ENCODE measurements at regions not wholly inside any gene's neighbourhood (a gene's known extent, or its start where the extent isn't known, plus 50 kb on each side); places are given as distances from the start of the nearest gene placed in this dataset.

DNA sequence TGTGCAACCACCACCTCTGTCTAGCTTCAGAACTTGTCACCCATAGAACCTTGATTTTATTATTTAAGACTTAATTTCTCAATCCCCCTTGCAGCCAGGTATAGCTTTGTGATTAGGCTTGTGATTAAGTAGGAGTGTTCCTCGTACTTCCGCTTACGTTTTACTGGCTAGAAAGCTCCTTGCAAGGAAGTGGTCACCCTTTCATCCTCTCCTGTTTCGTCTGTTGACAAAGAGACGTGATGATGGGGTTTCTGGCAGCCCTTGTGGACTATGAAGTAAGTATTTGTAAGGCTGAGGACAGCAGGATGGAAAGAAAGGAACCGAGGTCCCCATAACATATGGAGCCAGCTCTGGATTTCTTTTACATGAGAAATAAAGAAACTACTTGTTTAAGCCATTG, 86.5 kb upstream of the KDM7A start:
- ChIA-PET POLR2A (no interaction called here), CTCF (no interaction called here)
- Histone ChIP-seq H3K4me3 (ENCODE audit: low read depth in 2 of 2, low read length in 2 of 2) (no peak overlapping the region), H3K27ac (ENCODE audit: low read length) (no peak overlapping the region), H3K36me3 (ENCODE audit: control insufficient read depth, insufficient read depth, low read length) (no peaks in the 10 kb centered on the region), H3K4me1 (ENCODE audit: control insufficient read depth, insufficient read depth, low read length) (no peaks in the 10 kb centered on the region), H3K9me3 (ENCODE audit: control insufficient read depth, insufficient read depth, low read depth, low read length) (no peaks in the 10 kb centered on the region), H3K27me3 (ENCODE audit: control insufficient read depth, insufficient read depth, low read length) (no peaks in the 10 kb centered on the region)
- ATAC-seq (no peak), DNase-seq (ENCODE audit: low read depth, low spot score) (no peak)
- TF ChIP-seq POLR2AphosphoS5 (IDR thresholded peaks at IDR 0.05; ENCODE audit: low read depth, low read length) (no peak), TCF7L2 (IDR thresholded peaks at IDR 0.05; ENCODE audit: low read depth, low read length) (no peak), SIN3A (IDR thresholded peaks at IDR 0.05; ENCODE audit: borderline replicate concordance, insufficient read depth, low read depth, low read length) (no peak)
- TF ChIP-seq, protein P1, sequence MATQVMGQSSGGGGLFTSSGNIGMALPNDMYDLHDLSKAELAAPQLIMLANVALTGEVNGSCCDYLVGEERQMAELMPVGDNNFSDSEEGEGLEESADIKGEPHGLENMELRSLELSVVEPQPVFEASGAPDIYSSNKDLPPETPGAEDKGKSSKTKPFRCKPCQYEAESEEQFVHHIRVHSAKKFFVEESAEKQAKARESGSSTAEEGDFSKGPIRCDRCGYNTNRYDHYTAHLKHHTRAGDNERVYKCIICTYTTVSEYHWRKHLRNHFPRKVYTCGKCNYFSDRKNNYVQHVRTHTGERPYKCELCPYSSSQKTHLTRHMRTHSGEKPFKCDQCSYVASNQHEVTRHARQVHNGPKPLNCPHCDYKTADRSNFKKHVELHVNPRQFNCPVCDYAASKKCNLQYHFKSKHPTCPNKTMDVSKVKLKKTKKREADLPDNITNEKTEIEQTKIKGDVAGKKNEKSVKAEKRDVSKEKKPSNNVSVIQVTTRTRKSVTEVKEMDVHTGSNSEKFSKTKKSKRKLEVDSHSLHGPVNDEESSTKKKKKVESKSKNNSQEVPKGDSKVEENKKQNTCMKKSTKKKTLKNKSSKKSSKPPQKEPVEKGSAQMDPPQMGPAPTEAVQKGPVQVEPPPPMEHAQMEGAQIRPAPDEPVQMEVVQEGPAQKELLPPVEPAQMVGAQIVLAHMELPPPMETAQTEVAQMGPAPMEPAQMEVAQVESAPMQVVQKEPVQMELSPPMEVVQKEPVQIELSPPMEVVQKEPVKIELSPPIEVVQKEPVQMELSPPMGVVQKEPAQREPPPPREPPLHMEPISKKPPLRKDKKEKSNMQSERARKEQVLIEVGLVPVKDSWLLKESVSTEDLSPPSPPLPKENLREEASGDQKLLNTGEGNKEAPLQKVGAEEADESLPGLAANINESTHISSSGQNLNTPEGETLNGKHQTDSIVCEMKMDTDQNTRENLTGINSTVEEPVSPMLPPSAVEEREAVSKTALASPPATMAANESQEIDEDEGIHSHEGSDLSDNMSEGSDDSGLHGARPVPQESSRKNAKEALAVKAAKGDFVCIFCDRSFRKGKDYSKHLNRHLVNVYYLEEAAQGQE (IDR thresholded peaks at IDR 0.05; ENCODE audit: insufficient read depth in 1 of 2, low read depth in 2 of 2, low read length in 1 of 2), result no peak
- TF ChIP-seq, protein P2, sequence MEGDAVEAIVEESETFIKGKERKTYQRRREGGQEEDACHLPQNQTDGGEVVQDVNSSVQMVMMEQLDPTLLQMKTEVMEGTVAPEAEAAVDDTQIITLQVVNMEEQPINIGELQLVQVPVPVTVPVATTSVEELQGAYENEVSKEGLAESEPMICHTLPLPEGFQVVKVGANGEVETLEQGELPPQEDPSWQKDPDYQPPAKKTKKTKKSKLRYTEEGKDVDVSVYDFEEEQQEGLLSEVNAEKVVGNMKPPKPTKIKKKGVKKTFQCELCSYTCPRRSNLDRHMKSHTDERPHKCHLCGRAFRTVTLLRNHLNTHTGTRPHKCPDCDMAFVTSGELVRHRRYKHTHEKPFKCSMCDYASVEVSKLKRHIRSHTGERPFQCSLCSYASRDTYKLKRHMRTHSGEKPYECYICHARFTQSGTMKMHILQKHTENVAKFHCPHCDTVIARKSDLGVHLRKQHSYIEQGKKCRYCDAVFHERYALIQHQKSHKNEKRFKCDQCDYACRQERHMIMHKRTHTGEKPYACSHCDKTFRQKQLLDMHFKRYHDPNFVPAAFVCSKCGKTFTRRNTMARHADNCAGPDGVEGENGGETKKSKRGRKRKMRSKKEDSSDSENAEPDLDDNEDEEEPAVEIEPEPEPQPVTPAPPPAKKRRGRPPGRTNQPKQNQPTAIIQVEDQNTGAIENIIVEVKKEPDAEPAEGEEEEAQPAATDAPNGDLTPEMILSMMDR (IDR thresholded peaks at IDR 0.05), result no peak
- in situ Hi-C loops (cut with HindIII; ENCODE audit: low pct_unique_long_range_greater_than_20kb, low sequenced_read_pairs) (no loop called here), intact Hi-C loops (cut with micrococcal nuclease; ENCODE audit: unreplicated experiment) (no loop called here)
- BruUV-seq (replicated peaks), result no TSS peak

DNA sequence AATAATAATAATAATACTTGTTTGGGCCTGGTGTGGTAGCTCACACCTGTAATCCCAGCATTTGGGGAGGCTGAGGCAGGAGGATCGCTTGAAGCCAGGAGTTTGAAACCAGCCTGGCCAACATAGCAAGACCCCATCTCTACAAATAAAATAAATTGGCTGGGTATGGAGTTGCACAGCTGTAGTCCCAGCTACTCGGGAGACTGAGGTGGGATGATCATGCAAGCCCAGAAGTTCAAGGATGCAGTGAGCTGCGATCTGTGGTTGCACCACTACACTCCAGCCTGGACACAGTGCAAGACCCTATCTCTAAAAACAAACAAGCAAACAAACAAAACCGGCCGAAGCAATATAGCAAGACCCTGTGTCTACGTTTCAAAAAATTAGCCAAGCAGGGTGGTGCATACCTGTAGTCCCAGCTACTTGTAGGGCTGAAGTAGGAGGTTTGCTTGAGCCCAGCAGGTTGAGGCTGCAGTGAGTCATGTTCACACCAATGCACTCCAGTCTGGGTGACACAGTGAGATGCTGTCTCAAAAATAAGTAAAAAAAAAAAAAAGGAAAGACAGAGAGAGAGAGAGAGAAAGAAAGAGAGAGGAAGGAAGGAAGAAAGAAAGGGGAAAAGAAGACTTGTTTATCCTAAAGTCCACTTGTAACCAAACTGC, 85.6 kb upstream of the KDM7A start:
- CTCF ChIA-PET, result no interaction called here
- H3K4me3 ChIP-seq (ENCODE audit: low read depth in 2 of 2, low read length in 2 of 2), result no peak overlapping the region
- H3K9me3 ChIP-seq (ENCODE audit: control insufficient read depth, insufficient read depth, low read depth, low read length), result no peaks in the 10 kb centered on the region
- POLR2A ChIA-PET, result no interaction called here
- no peaks in the 10 kb centered on the region for H3K36me3 ChIP-seq (ENCODE audit: control insufficient read depth, insufficient read depth, low read length)
- H3K27me3 ChIP-seq (ENCODE audit: control insufficient read depth, insufficient read depth, low read length), result no peaks in the 10 kb centered on the region
- ATAC-seq (no peak), DNase-seq (ENCODE audit: low read depth, low spot score) (no peak)
- BruUV-seq (replicated peaks), result no TSS peak
- in situ Hi-C loops (cut with HindIII; ENCODE audit: low pct_unique_long_range_greater_than_20kb, low sequenced_read_pairs), result no loop called here
- no peak overlapping the region for H3K27ac ChIP-seq (ENCODE audit: low read length)
- no peaks in the 10 kb centered on the region for H3K4me1 ChIP-seq (ENCODE audit: control insufficient read depth, insufficient read depth, low read length)
- intact Hi-C loops (cut with micrococcal nuclease; ENCODE audit: unreplicated experiment), result no loop called here
- TF ChIP-seq SIN3A (IDR thresholded peaks at IDR 0.05; ENCODE audit: borderline replicate concordance, insufficient read depth, low read depth, low read length) (no peak), POLR2AphosphoS5 (IDR thresholded peaks at IDR 0.05; ENCODE audit: low read depth, low read length) (no peak), TCF7L2 (IDR thresholded peaks at IDR 0.05; ENCODE audit: low read depth, low read length) (no peak)
- TF ChIP-seq, protein P1 (IDR thresholded peaks at IDR 0.05; ENCODE audit: insufficient read depth in 1 of 2, low read depth in 2 of 2, low read length in 1 of 2), result no peak
- TF ChIP-seq, protein P2 (IDR thresholded peaks at IDR 0.05), result no peak

Measured in Panc1 (cell line).